SK-N-SH treated with all-trans-retinoic acid at 6 μM for 48 hours (cell line): ENCODE measurements at regions not wholly inside any gene's neighbourhood (a gene's known extent, or its start where the extent isn't known, plus 50 kb on each side); places are given as distances from the start of the nearest gene placed in this dataset.
"Not testable (repeated sequence)": the region's sequence is repeated elsewhere in the genome, so short reads cannot be mapped to it uniquely, and the experiment has no call there.

Source experiments
- ATAC-seq: fragments of 200-7000 bp; cut with Tn5 transposase; 3 replicates; pipeline ENCODE4 v1.9.1; 2020; ENCODE audit warnings: mild to moderate bottlenecking, moderate library complexity
- ARNTL ChIP-seq: fragments of 450-650 bp; formaldehyde crosslinking; IDR thresholded peaks from 2 replicates; pipeline ENCODE4 v1.5.0; 2020; ENCODE audit warnings: low read depth, mild to moderate bottlenecking, moderate library complexity, borderline replicate concordance
- BACH2 ChIP-seq: fragments of 250-450 bp; sonication (Bioruptor Pico); IDR thresholded peaks from 2 replicates; pipeline ENCODE4 v1.9.0; 2021; ENCODE audit warnings: mild to moderate bottlenecking, borderline replicate concordance
- CSDC2 ChIP-seq: fragments of 250-450 bp; sonication (Bioruptor Pico); IDR thresholded peaks from 2 replicates; pipeline ENCODE4 v1.5.0; 2020; ENCODE audit warnings: mild to moderate bottlenecking, moderate library complexity
- ESRRG ChIP-seq: fragments of 250-450 bp; sonication (Bioruptor Pico); IDR thresholded peaks from 2 replicates; pipeline ENCODE4 v1.6.1; 2021; ENCODE audit warnings: mild to moderate bottlenecking
- ISL1 ChIP-seq: fragments of 250-450 bp; sonication (Bioruptor Pico); IDR thresholded peaks from 2 replicates; pipeline ENCODE4 v2.1.2; 2022; ENCODE audit warnings: mild to moderate bottlenecking, moderate library complexity
- OSR1 ChIP-seq: fragments of 250-450 bp; sonication (Bioruptor Pico); IDR thresholded peaks from 2 replicates; pipeline ENCODE4 v1.8.0; 2022; ENCODE audit warnings: moderate library complexity, mild to moderate bottlenecking, inconsistent platforms
- PPARA ChIP-seq: fragments of 250-450 bp; sonication (Bioruptor Pico); IDR thresholded peaks from 2 replicates; pipeline ENCODE4 v1.5.0; 2020; ENCODE audit warnings: mild to moderate bottlenecking, borderline replicate concordance
- RARB ChIP-seq: fragments of 250-450 bp; sonication (Bioruptor Pico); IDR thresholded peaks from 2 replicates; pipeline ENCODE4 v1.8.0; 2021; ENCODE audit warnings: mild to moderate bottlenecking, moderate library complexity
- SNAI2 ChIP-seq: fragments of 250-450 bp; sonication (Bioruptor Pico); IDR thresholded peaks from 2 replicates; pipeline ENCODE4 v1.5.0; 2020; ENCODE audit warnings: mild to moderate bottlenecking, moderate library complexity
- ZC3H10 ChIP-seq: fragments of 250-450 bp; sonication (Bioruptor Pico); IDR thresholded peaks from 2 replicates; pipeline ENCODE4 v1.5.1; 2021; ENCODE audit warnings: mild to moderate bottlenecking, moderate library complexity
- ZFP3 ChIP-seq: fragments of 250-450 bp; sonication (Bioruptor Pico); IDR thresholded peaks from 2 replicates; pipeline ENCODE4 v1.5.0; 2020; ENCODE audit warnings: mild to moderate bottlenecking, moderate library complexity
- ZFP30 ChIP-seq: fragments of 450-650 bp; formaldehyde crosslinking; IDR thresholded peaks from 2 replicates; pipeline ENCODE4 v1.5.0; 2022; ENCODE audit warnings: mild to moderate bottlenecking, moderate library complexity
- ZNF565 ChIP-seq: fragments of 450-650 bp; formaldehyde crosslinking; conservative IDR thresholded peaks from 2 replicates; pipeline ENCODE4 v1.5.0; 2020; ENCODE audit warnings: low read depth, mild to moderate bottlenecking, moderate library complexity
- ZNF70 ChIP-seq: fragments of 450-650 bp; formaldehyde crosslinking; IDR thresholded peaks from 2 replicates; pipeline ENCODE4 v1.5.0; 2020; ENCODE audit warnings: mild to moderate bottlenecking, moderate library complexity
- ZNF8 ChIP-seq: fragments of 450-650 bp; formaldehyde crosslinking; IDR thresholded peaks from 2 replicates; pipeline ENCODE4 v1.5.0; 2020; ENCODE audit warnings: mild to moderate bottlenecking, moderate library complexity
- TF ChIP-seq, protein P1 (sequence below): fragments of 250-450 bp; sonication (Bioruptor Pico); IDR thresholded peaks from 2 replicates; pipeline ENCODE4 v1.8.0; 2021; ENCODE audit warnings: low read depth, mild to moderate bottlenecking, moderate library complexity, borderline replicate concordance
- TF ChIP-seq, protein P2 (sequence below): fragments of 250-450 bp; sonication (Bioruptor Pico); IDR thresholded peaks from 2 replicates; pipeline ENCODE4 v1.8.0; 2020; ENCODE audit warnings: mild to moderate bottlenecking, moderate library complexity, borderline replicate concordance
- TF ChIP-seq, protein P3 (sequence below): fragments of 250-450 bp; sonication (Bioruptor Pico); IDR thresholded peaks from 2 replicates; pipeline ENCODE4 v1.5.1; 2021; ENCODE audit warnings: mild to moderate bottlenecking, moderate library complexity
- TF ChIP-seq, protein P4 (sequence below): fragments of 250-450 bp; sonication (Bioruptor Pico); IDR thresholded peaks from 2 replicates; pipeline ENCODE4 v1.5.1; 2020; ENCODE audit warnings: low read depth, mild to moderate bottlenecking, moderate library complexity
- TF ChIP-seq, protein P5 (sequence below): fragments of 250-450 bp; sonication (Bioruptor Pico); IDR thresholded peaks from 2 replicates; pipeline ENCODE4 v1.5.0; 2020; ENCODE audit warnings: mild to moderate bottlenecking, moderate library complexity

DNA sequence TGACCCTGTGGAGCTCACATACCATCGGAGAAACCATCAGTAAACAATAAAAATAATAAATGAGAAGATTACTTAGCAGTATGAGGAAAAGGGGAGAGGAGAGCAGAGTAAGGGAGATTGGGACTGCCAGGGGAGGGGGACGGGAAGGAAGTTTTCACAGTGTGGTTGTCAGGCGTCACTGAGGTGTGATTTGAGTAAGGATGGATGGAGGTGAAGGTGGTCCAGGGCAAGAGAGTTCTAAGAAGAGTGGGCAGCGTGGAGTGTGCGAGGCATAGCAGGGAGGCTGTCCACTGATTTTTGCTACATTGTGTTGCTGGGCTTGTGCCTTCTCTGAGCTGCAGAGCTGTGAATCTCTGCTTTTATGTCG, 119.1 kb downstream of the HPGD start:
- no peak for TF ChIP-seq ZC3H10
- no peak for TF ChIP-seq ZNF8 (CRISPR knock-in tag)
- no peak for TF ChIP-seq CSDC2 (CRISPR knock-in tag)
- no peak for TF ChIP-seq ZNF70
- no peak for TF ChIP-seq ZFP30 (CRISPR knock-in tag)
- TF ChIP-seq, all 23 proteins: peak for 0

DNA sequence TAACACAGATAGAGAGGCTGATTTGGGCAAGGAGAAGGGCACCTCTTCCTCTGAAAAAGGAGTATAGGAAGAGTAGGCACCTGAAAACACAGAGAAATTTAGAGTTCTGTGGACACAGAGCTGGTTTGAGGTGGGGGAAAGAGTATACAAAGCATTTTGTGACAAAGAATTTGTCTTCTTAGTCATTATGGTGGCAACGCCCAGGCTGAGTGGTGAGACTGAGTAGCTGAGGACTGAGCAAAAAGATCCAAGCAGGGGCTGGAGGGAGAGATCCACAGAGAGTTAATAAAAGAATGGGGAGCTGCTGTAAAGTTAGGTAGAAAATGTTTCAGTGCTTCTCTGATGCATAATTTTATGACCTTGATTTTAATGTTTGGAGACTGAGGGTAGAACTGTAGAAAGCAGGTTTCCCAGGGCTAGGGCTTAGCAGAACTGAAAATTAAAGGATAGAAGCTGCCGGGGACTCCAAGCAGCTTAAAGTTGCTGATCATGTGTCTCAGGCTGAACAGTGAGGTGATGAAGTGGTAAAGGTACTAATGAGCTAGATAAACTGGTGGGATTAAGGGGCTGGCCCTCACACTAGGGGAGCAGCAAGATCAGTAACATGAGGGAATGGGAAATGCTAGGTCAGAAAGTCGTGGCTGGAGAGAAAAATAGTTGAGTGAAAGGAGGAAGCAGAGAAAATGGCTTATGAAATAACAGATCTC, 118.9 kb downstream of the CEP44 start:
- ATAC-seq: no peak

More for the DNA sequence above, 119.1 kb downstream of the HPGD start:
- ATAC-seq: no peak

DNA sequence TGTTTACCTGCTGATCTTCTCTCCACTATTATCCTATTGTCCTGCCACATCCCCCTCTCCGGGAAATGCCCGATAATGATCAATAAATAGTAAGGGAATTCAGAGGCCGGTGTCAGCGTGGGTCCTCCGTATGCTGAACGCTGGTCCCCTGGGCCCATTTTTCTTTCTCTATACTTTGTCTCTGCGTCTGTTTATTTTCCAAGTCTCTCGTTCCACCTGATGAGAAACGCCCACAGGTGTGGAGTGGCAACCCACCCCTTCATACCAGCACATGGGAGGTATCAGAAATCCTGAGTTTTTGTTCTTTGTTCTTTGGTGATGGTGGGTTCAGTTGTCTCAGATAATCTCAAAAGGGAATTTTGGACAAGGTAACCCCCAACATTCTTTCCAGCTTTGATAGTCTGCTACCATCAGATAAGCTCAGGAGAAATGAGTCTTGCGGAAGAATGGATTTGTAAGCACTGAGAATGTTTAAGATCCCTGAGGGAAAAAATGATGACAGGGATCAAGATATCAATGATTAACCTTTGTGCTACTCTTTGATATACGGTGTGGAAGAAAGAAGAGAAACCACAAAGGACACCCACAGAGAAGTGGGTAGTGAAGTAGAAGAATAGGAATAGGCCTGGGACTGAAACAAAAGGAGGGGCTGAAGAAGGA, 117.9 kb downstream of the CEP44 start:
- no peak for ATAC-seq

More for the DNA sequence above, 118.9 kb downstream of the CEP44 start:
- TF ChIP-seq, protein P1, sequence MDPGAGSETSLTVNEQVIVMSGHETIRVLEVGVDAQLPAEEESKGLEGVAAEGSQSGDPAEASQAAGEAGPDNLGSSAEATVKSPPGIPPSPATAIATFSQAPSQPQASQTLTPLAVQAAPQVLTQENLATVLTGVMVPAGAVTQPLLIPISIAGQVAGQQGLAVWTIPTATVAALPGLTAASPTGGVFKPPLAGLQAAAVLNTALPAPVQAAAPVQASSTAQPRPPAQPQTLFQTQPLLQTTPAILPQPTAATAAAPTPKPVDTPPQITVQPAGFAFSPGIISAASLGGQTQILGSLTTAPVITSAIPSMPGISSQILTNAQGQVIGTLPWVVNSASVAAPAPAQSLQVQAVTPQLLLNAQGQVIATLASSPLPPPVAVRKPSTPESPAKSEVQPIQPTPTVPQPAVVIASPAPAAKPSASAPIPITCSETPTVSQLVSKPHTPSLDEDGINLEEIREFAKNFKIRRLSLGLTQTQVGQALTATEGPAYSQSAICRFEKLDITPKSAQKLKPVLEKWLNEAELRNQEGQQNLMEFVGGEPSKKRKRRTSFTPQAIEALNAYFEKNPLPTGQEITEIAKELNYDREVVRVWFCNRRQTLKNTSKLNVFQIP (CRISPR knock-in tag): no peak
- TF ChIP-seq ARNTL: no peak
- no peak for TF ChIP-seq ZNF70
- TF ChIP-seq, protein P2, sequence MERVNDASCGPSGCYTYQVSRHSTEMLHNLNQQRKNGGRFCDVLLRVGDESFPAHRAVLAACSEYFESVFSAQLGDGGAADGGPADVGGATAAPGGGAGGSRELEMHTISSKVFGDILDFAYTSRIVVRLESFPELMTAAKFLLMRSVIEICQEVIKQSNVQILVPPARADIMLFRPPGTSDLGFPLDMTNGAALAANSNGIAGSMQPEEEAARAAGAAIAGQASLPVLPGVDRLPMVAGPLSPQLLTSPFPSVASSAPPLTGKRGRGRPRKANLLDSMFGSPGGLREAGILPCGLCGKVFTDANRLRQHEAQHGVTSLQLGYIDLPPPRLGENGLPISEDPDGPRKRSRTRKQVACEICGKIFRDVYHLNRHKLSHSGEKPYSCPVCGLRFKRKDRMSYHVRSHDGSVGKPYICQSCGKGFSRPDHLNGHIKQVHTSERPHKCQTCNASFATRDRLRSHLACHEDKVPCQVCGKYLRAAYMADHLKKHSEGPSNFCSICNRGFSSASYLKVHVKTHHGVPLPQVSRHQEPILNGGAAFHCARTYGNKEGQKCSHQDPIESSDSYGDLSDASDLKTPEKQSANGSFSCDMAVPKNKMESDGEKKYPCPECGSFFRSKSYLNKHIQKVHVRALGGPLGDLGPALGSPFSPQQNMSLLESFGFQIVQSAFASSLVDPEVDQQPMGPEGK (CRISPR knock-in tag): no peak
- no peak for TF ChIP-seq ZNF8 (CRISPR knock-in tag)
- no peak for TF ChIP-seq ISL1 (CRISPR knock-in tag)
- no peak for TF ChIP-seq CSDC2 (CRISPR knock-in tag)
- no peak for TF ChIP-seq BACH2 (CRISPR knock-in tag)
- no peak for TF ChIP-seq ESRRG
- TF ChIP-seq, protein P3, sequence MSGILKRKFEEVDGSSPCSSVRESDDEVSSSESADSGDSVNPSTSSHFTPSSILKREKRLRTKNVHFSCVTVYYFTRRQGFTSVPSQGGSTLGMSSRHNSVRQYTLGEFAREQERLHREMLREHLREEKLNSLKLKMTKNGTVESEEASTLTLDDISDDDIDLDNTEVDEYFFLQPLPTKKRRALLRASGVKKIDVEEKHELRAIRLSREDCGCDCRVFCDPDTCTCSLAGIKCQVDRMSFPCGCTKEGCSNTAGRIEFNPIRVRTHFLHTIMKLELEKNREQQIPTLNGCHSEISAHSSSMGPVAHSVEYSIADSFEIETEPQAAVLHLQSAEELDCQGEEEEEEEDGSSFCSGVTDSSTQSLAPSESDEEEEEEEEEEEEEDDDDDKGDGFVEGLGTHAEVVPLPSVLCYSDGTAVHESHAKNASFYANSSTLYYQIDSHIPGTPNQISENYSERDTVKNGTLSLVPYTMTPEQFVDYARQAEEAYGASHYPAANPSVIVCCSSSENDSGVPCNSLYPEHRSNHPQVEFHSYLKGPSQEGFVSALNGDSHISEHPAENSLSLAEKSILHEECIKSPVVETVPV (CRISPR knock-in tag): no peak
- no peak for TF ChIP-seq ZFP3 (CRISPR knock-in tag)
- TF ChIP-seq, protein P4, sequence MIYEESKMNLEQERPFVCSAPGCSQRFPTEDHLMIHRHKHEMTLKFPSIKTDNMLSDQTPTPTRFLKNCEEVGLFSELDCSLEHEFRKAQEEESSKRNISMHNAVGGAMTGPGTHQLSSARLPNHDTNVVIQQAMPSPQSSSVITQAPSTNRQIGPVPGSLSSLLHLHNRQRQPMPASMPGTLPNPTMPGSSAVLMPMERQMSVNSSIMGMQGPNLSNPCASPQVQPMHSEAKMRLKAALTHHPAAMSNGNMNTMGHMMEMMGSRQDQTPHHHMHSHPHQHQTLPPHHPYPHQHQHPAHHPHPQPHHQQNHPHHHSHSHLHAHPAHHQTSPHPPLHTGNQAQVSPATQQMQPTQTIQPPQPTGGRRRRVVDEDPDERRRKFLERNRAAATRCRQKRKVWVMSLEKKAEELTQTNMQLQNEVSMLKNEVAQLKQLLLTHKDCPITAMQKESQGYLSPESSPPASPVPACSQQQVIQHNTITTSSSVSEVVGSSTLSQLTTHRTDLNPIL (CRISPR knock-in tag): no peak
- TF ChIP-seq SNAI2 (CRISPR knock-in tag): no peak
- no peak for TF ChIP-seq RARB (CRISPR knock-in tag)
- TF ChIP-seq OSR1 (CRISPR knock-in tag): no peak
- TF ChIP-seq PPARA (CRISPR knock-in tag): no peak
- no peak for TF ChIP-seq ZNF565 (CRISPR knock-in tag)

DNA sequence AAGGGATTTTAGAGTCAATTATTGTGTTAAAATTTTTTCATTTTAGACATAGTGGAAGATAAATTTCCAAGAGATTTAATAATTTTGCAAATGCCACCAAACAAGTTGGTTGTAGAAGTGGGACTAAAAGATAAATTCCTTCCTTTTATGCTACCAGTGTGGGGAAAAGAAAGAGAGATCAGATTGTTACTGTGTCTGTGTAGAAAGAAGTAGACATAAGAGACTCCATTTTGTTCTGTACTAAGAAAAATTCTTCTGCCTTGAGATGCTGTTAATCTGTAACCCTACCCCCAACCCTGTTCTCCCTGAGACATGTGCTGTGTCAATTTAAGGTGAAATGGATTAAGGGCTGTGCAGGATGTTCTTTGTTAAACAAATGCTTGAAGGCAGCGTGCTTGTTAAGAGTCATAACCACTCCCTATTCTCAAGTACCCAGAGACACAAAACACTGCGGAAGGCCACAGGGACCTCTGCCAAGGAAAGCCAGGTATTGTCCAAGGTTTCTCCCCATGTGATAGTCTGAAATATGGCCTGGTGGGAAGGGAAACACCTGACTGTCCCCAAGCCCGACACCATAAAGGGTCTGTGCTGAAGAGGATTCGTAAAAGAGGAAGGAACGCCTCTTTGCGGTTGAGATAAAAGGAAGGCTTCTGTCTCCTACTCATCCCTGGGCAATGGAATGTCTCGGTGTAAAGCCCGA, 117.0 kb downstream of the CEP44 start:
- ATAC-seq: not testable (repeated sequence)

More for the DNA sequence above, 117.9 kb downstream of the CEP44 start:
- TF ChIP-seq RARB (CRISPR knock-in tag) (no peak), PPARA (CRISPR knock-in tag) (no peak), ZNF565 (CRISPR knock-in tag) (no peak), ZNF70 (no peak), CSDC2 (CRISPR knock-in tag) (no peak), ZFP30 (CRISPR knock-in tag) (no peak), BACH2 (CRISPR knock-in tag) (no peak), ZNF8 (CRISPR knock-in tag) (no peak), ARNTL (no peak)
- TF ChIP-seq, protein P5, sequence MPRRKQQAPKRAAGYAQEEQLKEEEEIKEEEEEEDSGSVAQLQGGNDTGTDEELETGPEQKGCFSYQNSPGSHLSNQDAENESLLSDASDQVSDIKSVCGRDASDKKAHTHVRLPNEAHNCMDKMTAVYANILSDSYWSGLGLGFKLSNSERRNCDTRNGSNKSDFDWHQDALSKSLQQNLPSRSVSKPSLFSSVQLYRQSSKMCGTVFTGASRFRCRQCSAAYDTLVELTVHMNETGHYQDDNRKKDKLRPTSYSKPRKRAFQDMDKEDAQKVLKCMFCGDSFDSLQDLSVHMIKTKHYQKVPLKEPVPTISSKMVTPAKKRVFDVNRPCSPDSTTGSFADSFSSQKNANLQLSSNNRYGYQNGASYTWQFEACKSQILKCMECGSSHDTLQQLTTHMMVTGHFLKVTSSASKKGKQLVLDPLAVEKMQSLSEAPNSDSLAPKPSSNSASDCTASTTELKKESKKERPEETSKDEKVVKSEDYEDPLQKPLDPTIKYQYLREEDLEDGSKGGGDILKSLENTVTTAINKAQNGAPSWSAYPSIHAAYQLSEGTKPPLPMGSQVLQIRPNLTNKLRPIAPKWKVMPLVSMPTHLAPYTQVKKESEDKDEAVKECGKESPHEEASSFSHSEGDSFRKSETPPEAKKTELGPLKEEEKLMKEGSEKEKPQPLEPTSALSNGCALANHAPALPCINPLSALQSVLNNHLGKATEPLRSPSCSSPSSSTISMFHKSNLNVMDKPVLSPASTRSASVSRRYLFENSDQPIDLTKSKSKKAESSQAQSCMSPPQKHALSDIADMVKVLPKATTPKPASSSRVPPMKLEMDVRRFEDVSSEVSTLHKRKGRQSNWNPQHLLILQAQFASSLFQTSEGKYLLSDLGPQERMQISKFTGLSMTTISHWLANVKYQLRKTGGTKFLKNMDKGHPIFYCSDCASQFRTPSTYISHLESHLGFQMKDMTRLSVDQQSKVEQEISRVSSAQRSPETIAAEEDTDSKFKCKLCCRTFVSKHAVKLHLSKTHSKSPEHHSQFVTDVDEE: no peak
- TF ChIP-seq, protein P3 (CRISPR knock-in tag): no peak
- TF ChIP-seq, all 23 proteins: peak for 0
